ENCODE measurements at regions not wholly inside any gene's neighbourhood (a gene's known extent, or its start where the extent isn't known, plus 50 kb on each side); places are given as distances from the start of the nearest gene placed in this dataset.

DNA sequence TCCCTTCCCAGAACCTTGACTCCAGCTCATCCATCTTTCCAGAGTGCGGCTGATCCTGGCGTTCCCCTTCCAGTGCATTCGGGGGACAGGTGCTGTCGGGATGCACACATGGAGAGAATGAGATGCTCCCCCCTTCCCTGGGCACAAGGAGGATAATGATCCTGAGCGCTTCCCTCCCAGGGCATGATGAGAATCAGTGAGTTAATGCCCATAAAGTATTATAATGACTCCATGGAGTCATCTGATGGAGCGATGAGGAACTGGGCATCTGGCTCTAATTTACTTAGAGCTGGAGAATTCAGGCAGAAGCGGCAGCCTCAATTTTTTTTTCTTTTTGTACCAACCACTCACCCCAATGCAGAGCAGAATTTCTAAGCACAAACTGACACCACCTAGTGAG is 79.6 kb upstream of the SKOR2 start:
- H3K9me3 Mint-ChIP-seq = no peaks in the 10 kb centered on the region
- no peak overlapping the region for H3K4me3 Mint-ChIP-seq
- peaks cover 14% of the 10 kb centered on the region for H3K27me3 Mint-ChIP-seq
- H3K36me3 Mint-ChIP-seq = no peaks in the 10 kb centered on the region
- DNase-seq = no peak
- no peak overlapping the region for H3K27ac Mint-ChIP-seq
- no peaks in the 10 kb centered on the region for H3K4me1 Mint-ChIP-seq
- CTCF ChIA-PET = no interaction called here

GRCh38 chr18:47323158-47323557 is 71.7 kb upstream of the SKOR2 start:
- DNase-seq = no peak
- no peaks in the 10 kb centered on the region for H3K36me3 Mint-ChIP-seq
- no peak overlapping the region for H3K4me3 Mint-ChIP-seq
- no peak overlapping the region for H3K27ac Mint-ChIP-seq
- CTCF ChIA-PET = no interaction called here
- peaks cover 9% of the 10 kb centered on the region for H3K4me1 Mint-ChIP-seq
- H3K27me3 Mint-ChIP-seq = peaks cover 12% of the 10 kb centered on the region
- H3K9me3 Mint-ChIP-seq = no peaks in the 10 kb centered on the region

GRCh38 chr18:47321815-47322214 is 70.4 kb upstream of the SKOR2 start:
- Mint-ChIP-seq H3K4me1 (peaks cover 9% of the 10 kb centered on the region), H3K27me3 (peaks cover 17% of the 10 kb centered on the region), H3K36me3 (no peaks in the 10 kb centered on the region), H3K9me3 (no peaks in the 10 kb centered on the region), H3K27ac (no peak overlapping the region), H3K4me3 (no peak overlapping the region)
- DNase-seq = no peak
- CTCF ChIA-PET = no interaction called here

DNA sequence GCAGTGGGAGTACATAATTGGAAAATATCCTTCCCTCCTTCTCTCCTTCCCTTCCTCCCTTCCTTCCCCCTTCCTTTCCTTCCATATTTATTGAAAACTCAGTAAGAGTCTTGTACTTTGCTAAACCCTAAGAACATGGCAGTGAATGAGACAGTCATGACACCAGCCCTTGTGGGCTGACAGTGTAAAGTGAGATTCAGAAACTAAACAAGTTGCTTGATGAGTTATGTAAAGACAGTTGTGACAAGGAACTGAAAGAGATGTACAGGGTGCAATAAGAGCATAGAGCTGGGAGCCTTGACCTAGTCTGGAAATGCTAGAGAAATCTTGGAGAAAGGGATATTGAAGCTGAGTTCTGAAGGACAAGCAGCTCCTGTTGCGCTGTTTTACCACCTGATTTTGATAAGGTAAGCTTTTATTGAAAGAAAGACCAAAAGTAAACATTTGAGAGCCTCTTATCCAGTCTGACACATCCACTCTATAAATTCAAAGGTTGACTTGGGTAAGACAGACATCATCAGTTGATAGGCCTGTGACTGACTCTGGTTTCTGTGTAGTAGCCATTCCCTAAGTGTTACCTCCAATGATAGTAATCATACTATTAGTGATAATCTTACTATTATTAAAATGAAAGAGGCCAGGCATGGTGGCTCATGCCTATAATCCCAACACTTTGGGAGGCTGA is 66.5 kb upstream of the SKOR2 start:
- Mint-ChIP-seq H3K27ac (no peak overlapping the region), H3K9me3 (no peaks in the 10 kb centered on the region), H3K4me1 (peaks cover 5% of the 10 kb centered on the region), H3K36me3 (no peaks in the 10 kb centered on the region), H3K4me3 (no peak overlapping the region), H3K27me3 (peaks cover 21% of the 10 kb centered on the region)
- DNase-seq = no peak
- CTCF ChIA-PET = no interaction called here

- CTCF ChIA-PET = no interaction called here
- no peaks in the 10 kb centered on the region for H3K9me3 Mint-ChIP-seq
Measured at GRCh38 chr18:47316924-47317323, 65.5 kb upstream of the SKOR2 start.

DNA sequence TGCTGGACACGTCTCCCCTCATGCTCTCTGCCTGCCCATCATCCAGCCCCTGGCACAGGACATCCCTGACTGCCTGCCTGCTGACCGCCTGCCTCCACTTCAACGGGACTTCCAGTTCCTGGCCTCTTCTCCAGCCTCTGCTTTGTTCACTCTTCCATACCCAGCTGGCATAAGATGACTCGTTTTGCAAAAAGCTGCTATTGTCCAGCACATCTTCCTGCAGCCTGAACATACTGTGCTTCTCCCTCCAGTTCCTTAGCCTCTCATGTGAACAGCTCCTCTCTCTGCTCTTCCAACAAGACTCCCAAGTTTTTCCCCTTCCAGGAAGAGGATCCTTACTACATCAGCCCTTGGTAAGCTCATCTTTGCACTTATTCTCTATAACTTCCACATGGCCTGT is 62.4 kb upstream of the SKOR2 start:
- DNase-seq = no peak
- CTCF ChIA-PET = no interaction called here

More at GRCh38 chr18:47316924-47317323, 65.5 kb upstream of the SKOR2 start:
- DNase-seq = no peak
- Mint-ChIP-seq H3K27me3 (peaks cover 21% of the 10 kb centered on the region), H3K4me1 (peaks cover 4% of the 10 kb centered on the region), H3K36me3 (no peaks in the 10 kb centered on the region), H3K4me3 (no peak overlapping the region), H3K27ac (no peak overlapping the region)

DNA sequence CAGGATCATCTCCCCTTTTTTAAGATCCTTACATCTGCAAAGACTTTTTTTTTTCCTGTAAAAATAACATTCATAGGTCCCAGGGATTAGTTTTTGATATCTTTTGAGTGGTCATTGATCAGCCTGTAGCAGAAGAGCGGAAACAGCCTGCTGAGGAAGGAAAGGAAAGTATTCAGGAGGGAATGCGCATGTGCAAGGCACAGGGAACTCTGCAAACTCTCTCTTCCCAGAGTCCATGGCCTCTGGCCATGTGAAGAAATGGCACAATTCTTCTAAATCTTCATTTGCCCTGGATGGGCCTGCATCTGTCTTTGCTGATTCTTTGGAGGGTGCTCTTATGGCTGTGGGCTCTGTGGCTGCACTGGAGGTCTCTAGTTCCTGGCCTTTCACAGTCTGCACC is 60.1 kb upstream of the SKOR2 start:
- CTCF ChIA-PET = no interaction called here
- H3K36me3 Mint-ChIP-seq = no peaks in the 10 kb centered on the region
- no peak for DNase-seq
- no peaks in the 10 kb centered on the region for H3K4me1 Mint-ChIP-seq
- H3K4me3 Mint-ChIP-seq = no peak overlapping the region
- no peak overlapping the region for H3K27ac Mint-ChIP-seq
- H3K9me3 Mint-ChIP-seq = no peaks in the 10 kb centered on the region
- H3K27me3 Mint-ChIP-seq = peaks cover 9% of the 10 kb centered on the region

More for the DNA sequence above, 62.4 kb upstream of the SKOR2 start:
- peaks cover 19% of the 10 kb centered on the region for H3K27me3 Mint-ChIP-seq
- H3K4me1 Mint-ChIP-seq = no peaks in the 10 kb centered on the region
- no peak overlapping the region for H3K4me3 Mint-ChIP-seq
- no peak overlapping the region for H3K27ac Mint-ChIP-seq
- H3K9me3 Mint-ChIP-seq = no peaks in the 10 kb centered on the region
- H3K36me3 Mint-ChIP-seq = no peaks in the 10 kb centered on the region

Data from activated naive CD4-positive, alpha-beta T cell treated with anti-CD3 and anti-CD28 coated beads, Interleukin-2, amount 10 ng/mL, durations not matched to agents 7 days and 5 days (primary cell).